GM12892 (cell line): ENCODE measurements at regions not wholly inside any gene's neighbourhood (a gene's known extent, or its start where the extent isn't known, plus 50 kb on each side); places are given as distances from the start of the nearest gene placed in this dataset.

Source experiments
- POLR2A ChIP-seq: IDR thresholded peaks from 2 replicates; pipeline ENCODE4 v1.6.1; 2011; ENCODE audit warnings: low read depth, low read length, control low read depth
- POLR2AphosphoS5 ChIP-seq: IDR thresholded peaks from 2 replicates; pipeline ENCODE4 v1.6.1; 2011; ENCODE audit warnings: low read depth, low read length, control low read depth

DNA sequence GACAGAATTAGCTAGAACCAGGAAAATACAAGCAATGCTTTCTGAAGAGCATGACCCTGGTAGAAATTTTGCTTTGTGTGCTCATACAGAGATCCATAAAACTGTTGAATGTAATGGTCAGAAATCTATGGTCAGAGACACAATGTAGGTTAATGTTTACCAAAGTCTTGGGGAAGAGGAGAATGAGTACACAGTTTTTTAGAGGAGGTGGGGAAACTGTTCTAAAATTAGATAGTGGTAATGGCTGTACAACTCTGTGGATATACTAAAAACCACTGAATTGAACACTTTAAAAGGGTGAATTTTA is 109.5 kb upstream of the ARHGAP5 start:
- no peak for TF ChIP-seq POLR2AphosphoS5
- TF ChIP-seq POLR2A = no peak
